Neural cell (in vitro differentiated cells): ENCODE measurements at regions not wholly inside any gene's neighbourhood (a gene's known extent, or its start where the extent isn't known, plus 50 kb on each side); places are given as distances from the start of the nearest gene placed in this dataset.

ENCODE experiments used
- H2AFZ ChIP-seq: fragments of 200-600, 300-800 bp; sonication (generic), shearing (Covaris generic); 2 replicates; pipeline ENCODE4 v1.6.0; 2014; ENCODE audit warnings: low read depth, mild to moderate bottlenecking, antibody characterized with exemption, low read length, moderate library complexity
- H3F3A ChIP-seq: fragments of 200-600 bp; shearing (Covaris generic); 2 replicates; pipeline ENCODE4 v1.6.1; 2016; ENCODE audit warnings: mild to moderate bottlenecking, moderate library complexity, mixed read lengths, antibody characterized with exemption, low read length; ENCODE audit not compliant: insufficient read depth, poor library complexity, severe bottlenecking
- H3K27ac ChIP-seq: fragments of 200-600, 300-800 bp; sonication (generic), shearing (Covaris generic); 2 replicates; pipeline ENCODE4 v1.5.1; 2014; ENCODE audit warnings: mild to moderate bottlenecking, low read length, moderate library complexity
- H3K27me3 ChIP-seq: fragments of 300-800, 200-600 bp; sonication (generic), shearing (Covaris generic); 2 replicates; pipeline ENCODE4 v1.6.0; 2014; ENCODE audit warnings: mild to moderate bottlenecking, low read depth, low read length, moderate library complexity; ENCODE audit not compliant: insufficient read depth
- H3K36me3 ChIP-seq: fragments of 300-800, 200-600 bp; sonication (generic), shearing (Covaris generic); 2 replicates; pipeline ENCODE4 v1.5.1; 2014; ENCODE audit warnings: mild to moderate bottlenecking, antibody characterized with exemption, low read length, moderate library complexity; ENCODE audit not compliant: insufficient read depth
- H3K4me2 ChIP-seq: fragments of 300-800, 200-600 bp; sonication (generic), shearing (Covaris generic); 2 replicates; pipeline ENCODE4 v1.6.0; 2014; ENCODE audit warnings: mild to moderate bottlenecking, low read length
- H3K4me3 ChIP-seq: fragments of 300-800, 200-600 bp; sonication (generic), shearing (Covaris generic); 2 replicates; pipeline ENCODE4 v1.5.1; 2014; ENCODE audit warnings: mild to moderate bottlenecking, low read length, moderate library complexity
- H3K79me2 ChIP-seq: fragments of 200-600 bp; shearing (Covaris generic); replicated peaks from 2 replicates; pipeline ENCODE4 v1.6.0; 2014; ENCODE audit warnings: mild to moderate bottlenecking, low read length, moderate library complexity; ENCODE audit not compliant: insufficient read depth
- H3K9ac ChIP-seq: fragments of 300-800, 200-600 bp; sonication (generic), shearing (Covaris generic); 2 replicates; pipeline ENCODE4 v1.6.1; 2016; ENCODE audit warnings: mild to moderate bottlenecking, low read length, mixed read lengths
- H3K9me2 ChIP-seq: fragments of 200-600 bp; shearing (Covaris generic); 2 replicates; pipeline ENCODE4 v1.6.1; 2016; ENCODE audit warnings: mild to moderate bottlenecking, low read length, mixed read lengths; ENCODE audit not compliant: insufficient read depth
- H3K9me3 ChIP-seq: fragments of 200-600, 300-800 bp; sonication (generic), shearing (Covaris generic); 2 replicates; pipeline ENCODE4 v1.6.1; 2016; ENCODE audit warnings: mild to moderate bottlenecking, mixed run types, low read length, moderate library complexity, mixed read lengths
- H4K20me1 ChIP-seq: fragments of 200-600 bp; shearing (Covaris generic); 2 replicates; pipeline ENCODE4 v1.6.1; 2016; ENCODE audit warnings: mild to moderate bottlenecking, mixed run types; ENCODE audit not compliant: insufficient read depth
- EP300 ChIP-seq: fragments of 450-650 bp; conservative IDR thresholded peaks from 2 replicates; pipeline ENCODE4 v1.6.1; 2014; ENCODE audit warnings: antibody characterized with exemption, mild to moderate bottlenecking, moderate library complexity; ENCODE audit not compliant: poor library complexity, severe bottlenecking
- EZH2 ChIP-seq: fragments of 200-600, 300-800 bp; shearing (Covaris generic), sonication (generic); IDR thresholded peaks from 2 replicates; pipeline ENCODE4 v1.6.1; 2014; ENCODE audit warnings: antibody characterized with exemption, low read length, borderline replicate concordance, mild to moderate bottlenecking; ENCODE audit not compliant: insufficient read depth, poor library complexity, severe bottlenecking
- MXI1 ChIP-seq: fragments of 450-650 bp; conservative IDR thresholded peaks from 2 replicates; pipeline ENCODE4 v1.6.1; 2014; ENCODE audit warnings: antibody characterized with exemption, mild to moderate bottlenecking; ENCODE audit not compliant: poor library complexity, severe bottlenecking
- POLR2AphosphoS5 ChIP-seq: IDR thresholded peaks from 2 replicates; pipeline ENCODE4 v1.6.1; 2012
- RAD21 ChIP-seq: fragments of 450-650 bp; conservative IDR thresholded peaks from 2 replicates; pipeline ENCODE4 v1.6.1; 2014; ENCODE audit warnings: antibody characterized with exemption, mild to moderate bottlenecking, moderate library complexity
- SMC3 ChIP-seq: fragments of 450-650 bp; conservative IDR thresholded peaks from 2 replicates; pipeline ENCODE4 v1.6.1; 2014; ENCODE audit warnings: antibody characterized with exemption, mild to moderate bottlenecking, moderate library complexity; ENCODE audit not compliant: poor library complexity
- TAF1 ChIP-seq: IDR thresholded peaks from 2 replicates; pipeline ENCODE4 v1.6.1; 2012; ENCODE audit warnings: low read depth
- TF ChIP-seq, protein P1 (sequence below): fragments of 450-650 bp; IDR thresholded peaks from 2 replicates; pipeline ENCODE4 v1.5.1; 2014; ENCODE audit warnings: antibody characterized with exemption, mild to moderate bottlenecking, moderate library complexity; ENCODE audit not compliant: poor library complexity, severe bottlenecking
- TF ChIP-seq, protein P2 (sequence below): IDR thresholded peaks from 2 replicates; pipeline ENCODE4 v1.6.1; 2012; ENCODE audit warnings: borderline replicate concordance

- Histone ChIP-seq H3F3A (no peaks in the 10 kb centered on the region), H3K79me2 (no peaks in the 10 kb centered on the region), H3K27me3 (no peaks in the 10 kb centered on the region), H3K27ac (no peak overlapping the region), H3K9me2 (no peaks in the 10 kb centered on the region), H3K4me3 (no peak overlapping the region), H4K20me1 (no peaks in the 10 kb centered on the region), H3K9me3 (no peaks in the 10 kb centered on the region), H3K9ac (no peak overlapping the region), H2AFZ (no peak overlapping the region), H3K36me3 (no peaks in the 10 kb centered on the region), H3K4me2 (no peak overlapping the region)
- TF ChIP-seq EZH2 = no peak
- TF ChIP-seq, protein P1, sequence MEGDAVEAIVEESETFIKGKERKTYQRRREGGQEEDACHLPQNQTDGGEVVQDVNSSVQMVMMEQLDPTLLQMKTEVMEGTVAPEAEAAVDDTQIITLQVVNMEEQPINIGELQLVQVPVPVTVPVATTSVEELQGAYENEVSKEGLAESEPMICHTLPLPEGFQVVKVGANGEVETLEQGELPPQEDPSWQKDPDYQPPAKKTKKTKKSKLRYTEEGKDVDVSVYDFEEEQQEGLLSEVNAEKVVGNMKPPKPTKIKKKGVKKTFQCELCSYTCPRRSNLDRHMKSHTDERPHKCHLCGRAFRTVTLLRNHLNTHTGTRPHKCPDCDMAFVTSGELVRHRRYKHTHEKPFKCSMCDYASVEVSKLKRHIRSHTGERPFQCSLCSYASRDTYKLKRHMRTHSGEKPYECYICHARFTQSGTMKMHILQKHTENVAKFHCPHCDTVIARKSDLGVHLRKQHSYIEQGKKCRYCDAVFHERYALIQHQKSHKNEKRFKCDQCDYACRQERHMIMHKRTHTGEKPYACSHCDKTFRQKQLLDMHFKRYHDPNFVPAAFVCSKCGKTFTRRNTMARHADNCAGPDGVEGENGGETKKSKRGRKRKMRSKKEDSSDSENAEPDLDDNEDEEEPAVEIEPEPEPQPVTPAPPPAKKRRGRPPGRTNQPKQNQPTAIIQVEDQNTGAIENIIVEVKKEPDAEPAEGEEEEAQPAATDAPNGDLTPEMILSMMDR = no peak
- TF ChIP-seq SMC3 = no peak
- no peak for TF ChIP-seq EP300
- TF ChIP-seq MXI1 = no peak
- no peak for TF ChIP-seq RAD21
- TF ChIP-seq POLR2AphosphoS5 = no peak
- TF ChIP-seq TAF1 = no peak
- TF ChIP-seq, protein P2, sequence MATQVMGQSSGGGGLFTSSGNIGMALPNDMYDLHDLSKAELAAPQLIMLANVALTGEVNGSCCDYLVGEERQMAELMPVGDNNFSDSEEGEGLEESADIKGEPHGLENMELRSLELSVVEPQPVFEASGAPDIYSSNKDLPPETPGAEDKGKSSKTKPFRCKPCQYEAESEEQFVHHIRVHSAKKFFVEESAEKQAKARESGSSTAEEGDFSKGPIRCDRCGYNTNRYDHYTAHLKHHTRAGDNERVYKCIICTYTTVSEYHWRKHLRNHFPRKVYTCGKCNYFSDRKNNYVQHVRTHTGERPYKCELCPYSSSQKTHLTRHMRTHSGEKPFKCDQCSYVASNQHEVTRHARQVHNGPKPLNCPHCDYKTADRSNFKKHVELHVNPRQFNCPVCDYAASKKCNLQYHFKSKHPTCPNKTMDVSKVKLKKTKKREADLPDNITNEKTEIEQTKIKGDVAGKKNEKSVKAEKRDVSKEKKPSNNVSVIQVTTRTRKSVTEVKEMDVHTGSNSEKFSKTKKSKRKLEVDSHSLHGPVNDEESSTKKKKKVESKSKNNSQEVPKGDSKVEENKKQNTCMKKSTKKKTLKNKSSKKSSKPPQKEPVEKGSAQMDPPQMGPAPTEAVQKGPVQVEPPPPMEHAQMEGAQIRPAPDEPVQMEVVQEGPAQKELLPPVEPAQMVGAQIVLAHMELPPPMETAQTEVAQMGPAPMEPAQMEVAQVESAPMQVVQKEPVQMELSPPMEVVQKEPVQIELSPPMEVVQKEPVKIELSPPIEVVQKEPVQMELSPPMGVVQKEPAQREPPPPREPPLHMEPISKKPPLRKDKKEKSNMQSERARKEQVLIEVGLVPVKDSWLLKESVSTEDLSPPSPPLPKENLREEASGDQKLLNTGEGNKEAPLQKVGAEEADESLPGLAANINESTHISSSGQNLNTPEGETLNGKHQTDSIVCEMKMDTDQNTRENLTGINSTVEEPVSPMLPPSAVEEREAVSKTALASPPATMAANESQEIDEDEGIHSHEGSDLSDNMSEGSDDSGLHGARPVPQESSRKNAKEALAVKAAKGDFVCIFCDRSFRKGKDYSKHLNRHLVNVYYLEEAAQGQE = no peak
These were observed 2048.3 kb upstream of the PCDH20 start for GRCh38 chr13:63463782-63464610.

- no peaks in the 10 kb centered on the region for H3F3A ChIP-seq
- no peaks in the 10 kb centered on the region for H3K9me2 ChIP-seq
- no peak overlapping the region for H3K4me3 ChIP-seq
- no peaks in the 10 kb centered on the region for H4K20me1 ChIP-seq
- no peak overlapping the region for H3K4me2 ChIP-seq
- no peak overlapping the region for H3K27ac ChIP-seq
- H3K27me3 ChIP-seq = no peaks in the 10 kb centered on the region
- TF ChIP-seq MXI1 = no peak
- TF ChIP-seq TAF1 = no peak
- no peak for TF ChIP-seq SMC3
- TF ChIP-seq, protein P1 = no peak
- TF ChIP-seq RAD21 = no peak
- TF ChIP-seq, protein P2 = no peak
- no peak for TF ChIP-seq EZH2
- no peak for TF ChIP-seq EP300
- TF ChIP-seq POLR2AphosphoS5 = no peak
- no peak overlapping the region for H3K9ac ChIP-seq
- H3K9me3 ChIP-seq = no peaks in the 10 kb centered on the region
- H3K79me2 ChIP-seq = no peaks in the 10 kb centered on the region
- H2AFZ ChIP-seq = no peak overlapping the region
- no peaks in the 10 kb centered on the region for H3K36me3 ChIP-seq
These were observed 2044.9 kb upstream of the PCDH20 start for GRCh38 chr13:63460462-63461090.
